ENCODE measurements at regions not wholly inside any gene's neighbourhood (a gene's known extent, or its start where the extent isn't known, plus 50 kb on each side); places are given as distances from the start of the nearest gene placed in this dataset.

DNA sequence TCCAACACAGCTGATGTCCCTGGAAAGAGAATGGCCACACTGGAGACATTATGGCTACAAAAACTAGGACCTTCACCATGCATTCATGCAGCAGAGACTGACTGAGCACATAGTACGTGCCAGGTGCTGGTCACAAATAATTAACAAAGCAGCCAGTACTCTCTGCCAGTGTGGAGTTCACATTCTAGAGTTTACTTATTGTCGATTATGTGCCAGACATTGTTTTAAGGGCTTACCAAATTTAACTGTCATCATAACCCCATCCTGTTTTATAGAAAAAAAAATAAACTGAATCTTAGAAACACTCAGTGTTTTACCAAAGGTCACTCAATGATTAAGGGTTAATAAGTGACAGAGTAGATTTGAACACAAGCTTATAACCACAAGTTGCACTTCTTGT lies 143.3 kb downstream of the RRAGC start:
- DNase-seq, result no peak

DNA sequence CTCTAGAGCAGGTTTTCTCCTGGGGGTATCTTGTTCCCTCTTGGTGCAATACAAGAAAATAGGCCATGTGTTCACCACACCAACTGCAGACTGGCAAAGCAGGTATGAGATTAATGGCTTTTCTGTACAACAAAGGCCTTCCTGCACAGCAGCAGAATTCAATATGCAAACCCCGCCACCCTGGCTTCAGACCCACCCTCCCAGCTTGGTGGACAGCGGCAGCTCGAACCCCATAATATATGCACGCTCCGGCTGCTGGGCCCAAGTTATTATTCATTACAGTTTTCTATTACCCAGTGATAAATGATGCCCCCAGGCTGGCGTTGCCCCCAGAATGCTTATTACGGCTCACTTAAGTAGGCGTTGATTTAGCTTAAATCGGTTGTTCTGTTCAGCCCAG lies 144.2 kb downstream of the RRAGC start:
- no peak for DNase-seq

DNA sequence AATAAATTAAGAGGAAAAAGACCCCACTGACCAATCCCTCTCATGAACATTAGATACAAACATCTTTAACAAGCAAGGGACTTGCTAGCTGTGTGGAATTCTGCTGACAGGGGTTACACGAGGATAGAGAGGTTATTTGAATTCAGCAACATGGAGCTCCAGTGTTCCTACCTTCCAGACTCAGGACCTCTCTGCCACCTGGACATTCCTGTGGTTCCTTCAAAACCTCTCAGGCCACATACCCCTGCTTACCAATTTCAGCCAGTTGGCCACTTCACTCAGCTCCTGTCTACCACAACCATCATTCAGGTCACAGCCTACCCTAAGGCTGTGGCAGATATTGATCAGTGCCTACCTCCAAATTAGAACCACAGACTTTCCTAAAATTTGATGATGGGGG lies 147.5 kb downstream of the RRAGC start:
- no peak for DNase-seq

DNA sequence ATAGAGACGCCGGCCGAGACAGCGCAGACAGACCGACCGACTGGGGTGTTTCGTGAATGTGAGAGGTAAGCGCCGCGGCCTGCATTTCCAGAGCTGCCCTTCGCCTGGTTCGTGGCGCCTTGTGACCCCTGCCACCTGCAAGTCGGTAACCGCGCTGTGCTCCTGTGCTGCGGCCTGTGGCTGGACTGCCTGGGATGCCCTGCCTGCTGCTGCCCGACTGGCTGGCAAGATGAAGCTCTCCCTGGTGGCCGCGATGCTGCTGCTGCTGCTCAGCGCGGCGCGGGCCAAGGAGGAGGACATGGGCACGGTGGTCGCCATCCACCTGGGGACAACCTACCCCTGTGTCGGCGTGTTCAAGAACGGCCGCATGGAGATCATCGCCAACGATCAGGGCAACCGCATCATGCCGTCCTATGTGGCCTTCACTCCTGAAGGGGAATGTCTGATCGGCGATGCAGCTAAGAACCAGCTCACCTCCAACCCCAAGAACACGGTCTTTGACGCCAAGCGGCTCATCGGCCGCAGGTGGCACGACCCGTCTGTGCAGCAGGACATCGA lies 150.8 kb downstream of the RRAGC start:
- DNase-seq, result no peak

DNA sequence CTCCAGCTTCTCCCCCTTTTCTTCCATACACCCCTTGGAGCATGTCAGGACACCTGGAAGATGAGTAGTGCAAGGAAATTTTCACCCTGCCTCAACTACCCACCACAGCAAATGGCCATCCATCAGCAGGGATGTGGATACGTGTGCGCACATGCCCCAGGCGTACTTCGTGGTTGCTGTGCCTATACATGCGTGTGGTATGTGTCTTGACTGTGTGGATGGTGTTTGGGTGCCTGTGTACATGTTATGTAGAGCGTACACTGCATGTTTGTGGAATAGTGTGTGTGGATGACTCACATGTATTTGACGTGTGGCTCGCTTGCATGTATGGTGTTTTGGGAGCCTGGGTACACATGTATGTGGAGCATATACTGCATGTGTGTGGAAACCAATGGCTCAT lies 158.5 kb downstream of the RRAGC start:
- no peak for DNase-seq

DNA sequence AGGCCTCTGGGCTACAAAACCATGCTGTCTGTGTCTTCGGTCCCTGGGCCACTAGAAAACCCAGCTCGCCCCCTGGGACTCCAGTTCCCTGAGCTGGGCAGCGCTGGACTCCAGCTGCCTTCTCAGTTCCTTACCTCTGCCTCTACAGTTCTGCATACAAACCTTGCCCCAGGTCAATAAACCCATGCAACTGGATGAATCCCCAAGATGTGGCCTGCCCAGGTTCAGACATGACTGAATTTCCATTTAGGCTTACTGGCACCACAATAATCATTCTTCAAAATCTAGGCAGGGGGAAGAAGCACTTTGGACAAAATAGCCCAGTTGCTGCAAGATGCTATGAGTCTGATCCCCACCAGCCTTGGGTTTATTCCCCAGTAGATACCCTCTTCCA lies 159.5 kb downstream of the RRAGC start:
- no peak for DNase-seq

DNA sequence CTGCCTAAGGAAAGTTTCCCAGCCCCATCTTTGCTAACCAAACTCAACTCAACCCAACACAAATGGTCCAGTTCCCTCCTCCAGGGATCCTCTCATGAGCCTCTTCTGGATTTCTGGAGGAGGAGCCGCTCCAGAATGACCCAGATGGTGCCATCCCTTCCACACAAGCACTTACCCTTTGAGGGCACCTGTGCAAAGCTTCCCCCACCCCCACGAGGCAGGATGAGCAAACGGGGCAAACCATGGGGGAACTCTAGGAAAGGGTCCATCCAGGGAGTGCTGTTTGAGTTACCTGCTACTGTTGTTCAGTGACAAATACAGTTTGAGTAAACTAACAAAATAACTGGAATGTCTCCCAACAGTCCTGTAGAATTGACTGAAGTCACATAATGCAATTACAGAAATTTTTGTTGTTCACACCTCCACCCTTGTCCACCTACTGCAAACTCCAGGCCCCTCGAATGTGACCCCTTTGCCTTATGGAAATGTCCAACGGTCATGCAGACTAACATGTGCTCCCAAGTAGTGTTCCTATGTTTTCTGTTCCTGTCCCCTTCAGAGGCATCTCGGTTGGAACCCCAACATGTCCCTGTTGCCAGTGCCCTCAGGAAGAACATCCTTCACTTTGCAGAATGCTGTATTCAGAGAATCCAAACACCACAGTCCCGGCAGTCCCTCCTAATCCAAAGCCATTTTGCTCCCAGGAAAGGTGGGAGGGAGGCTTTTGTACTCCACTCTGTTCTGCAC lies 160.1 kb downstream of the RRAGC start:
- DNase-seq, result no peak

DNA sequence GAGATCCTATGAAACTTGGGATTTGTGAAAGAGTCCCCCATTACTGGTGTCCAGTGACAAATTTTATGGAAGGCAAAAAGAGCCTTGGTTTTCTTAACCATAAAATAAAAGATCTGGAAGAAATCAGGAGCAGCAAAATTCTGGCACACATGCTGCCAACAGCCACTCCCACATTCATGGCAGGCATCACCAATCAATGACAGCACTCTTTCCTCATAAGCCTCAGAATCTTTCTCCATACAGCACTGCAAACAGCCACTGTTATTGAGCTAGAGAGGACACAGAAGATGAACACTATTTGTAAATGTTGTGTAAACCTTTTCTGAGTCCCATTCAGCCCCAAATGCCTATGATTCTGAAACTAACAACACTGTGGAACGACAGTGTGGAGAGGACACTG lies 162.2 kb downstream of the RRAGC start:
- DNase-seq, result no peak

DNA sequence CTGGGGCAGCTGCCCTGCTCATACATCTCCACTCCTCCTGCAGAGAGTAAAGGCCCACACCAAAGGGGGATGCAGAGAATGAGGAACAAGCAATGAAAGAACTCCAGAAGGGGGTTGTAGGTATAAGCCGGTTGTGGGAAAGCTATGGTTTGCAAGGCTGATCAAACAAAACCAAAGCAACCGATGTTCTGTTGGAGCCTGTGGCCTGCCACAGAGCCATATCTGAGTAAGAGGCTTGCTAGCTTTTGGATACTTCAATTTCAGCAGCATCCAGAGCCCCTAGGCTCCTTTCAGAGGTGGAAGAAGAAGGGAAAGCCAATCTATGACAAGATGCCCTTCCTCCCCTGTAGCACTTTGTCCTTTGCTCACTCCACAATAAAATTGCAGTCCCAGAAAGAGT lies 163.2 kb downstream of the RRAGC start:
- DNase-seq, result no peak

DNA sequence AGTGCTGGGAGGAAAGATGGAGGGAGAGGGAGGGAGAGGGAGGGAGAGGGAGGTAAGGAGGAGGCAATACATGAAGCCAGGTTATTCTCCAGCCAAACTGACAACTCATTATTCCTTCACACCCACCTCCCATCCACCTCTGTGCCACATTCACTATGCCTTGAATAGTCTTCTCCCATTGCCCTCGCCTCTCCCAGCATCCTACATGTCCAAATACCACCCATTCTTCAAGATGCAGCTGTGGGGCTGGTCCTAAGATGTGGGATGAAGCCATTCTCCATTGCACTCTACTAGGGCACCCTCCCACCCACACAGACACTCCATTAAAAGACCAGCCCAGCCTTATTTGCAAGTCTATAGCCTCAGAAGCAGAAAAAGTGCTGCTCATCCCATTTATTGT lies 165.8 kb downstream of the RRAGC start:
- no peak for DNase-seq

DNA sequence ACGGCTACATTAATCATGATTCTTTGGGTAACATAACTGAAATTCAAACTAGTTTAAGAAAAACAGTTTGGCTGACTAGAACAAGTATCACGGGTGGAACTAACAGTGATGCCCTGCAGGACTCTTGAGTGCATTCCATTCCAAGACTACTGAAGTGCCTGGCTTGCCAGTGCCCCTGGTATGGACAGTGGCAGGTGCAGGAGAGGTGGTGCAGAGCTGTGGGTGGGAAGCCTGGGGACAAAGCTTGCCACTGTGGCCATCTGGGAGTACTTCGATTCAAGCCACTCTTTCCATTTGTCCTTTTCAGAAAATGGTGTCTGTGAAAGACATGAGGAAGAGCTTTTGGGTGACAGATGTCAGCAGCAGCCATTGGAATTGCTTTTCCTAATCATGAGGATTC lies 166.5 kb downstream of the RRAGC start:
- DNase-seq, result no peak

DNA sequence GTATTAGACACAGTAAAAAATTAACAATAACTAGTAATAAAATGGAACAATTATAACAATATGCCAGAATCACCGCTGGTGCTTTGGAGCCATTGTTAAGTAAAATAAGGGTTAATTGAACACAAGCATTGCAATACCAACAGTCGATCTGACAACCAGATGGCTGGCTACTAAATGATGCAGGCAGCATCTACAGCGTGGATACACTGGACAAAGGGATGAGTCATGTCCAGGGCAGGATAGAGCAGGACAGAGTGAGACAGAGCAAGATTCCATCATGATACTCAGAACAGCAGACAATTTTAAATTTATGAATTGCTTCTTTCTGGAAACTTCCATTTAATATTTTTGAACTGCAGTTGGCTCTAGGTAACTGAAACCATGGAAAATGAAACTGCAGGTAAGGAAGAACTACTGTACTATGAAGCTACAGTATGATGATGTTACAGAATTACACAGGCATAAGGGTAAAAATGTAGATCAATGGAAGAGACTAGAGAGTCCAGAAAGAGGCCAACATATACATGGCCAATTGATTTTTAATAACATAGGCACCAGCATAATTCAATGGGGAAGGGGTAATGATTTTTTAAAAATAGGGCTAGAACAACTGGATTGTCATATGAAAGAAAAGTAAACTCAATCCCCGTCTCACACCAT lies 168.7 kb downstream of the RRAGC start:
- no peak for DNase-seq

DNA sequence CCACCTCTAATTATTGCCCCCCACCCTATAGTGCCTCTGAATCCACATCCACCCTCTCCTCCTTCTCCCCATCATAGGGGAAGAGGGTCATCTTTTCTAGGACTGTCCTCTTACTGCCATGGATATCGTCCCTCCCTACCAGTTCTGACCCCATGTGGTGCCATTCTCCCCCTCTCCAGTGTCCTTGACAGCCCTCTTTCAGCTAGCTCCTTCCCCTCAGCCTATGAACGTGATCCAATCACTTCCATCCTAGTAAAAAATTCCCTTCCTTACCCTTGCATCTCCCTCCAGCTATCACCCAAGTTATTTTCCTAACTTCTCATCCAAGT lies 172.7 kb downstream of the RRAGC start:
- no peak for DNase-seq

DNA sequence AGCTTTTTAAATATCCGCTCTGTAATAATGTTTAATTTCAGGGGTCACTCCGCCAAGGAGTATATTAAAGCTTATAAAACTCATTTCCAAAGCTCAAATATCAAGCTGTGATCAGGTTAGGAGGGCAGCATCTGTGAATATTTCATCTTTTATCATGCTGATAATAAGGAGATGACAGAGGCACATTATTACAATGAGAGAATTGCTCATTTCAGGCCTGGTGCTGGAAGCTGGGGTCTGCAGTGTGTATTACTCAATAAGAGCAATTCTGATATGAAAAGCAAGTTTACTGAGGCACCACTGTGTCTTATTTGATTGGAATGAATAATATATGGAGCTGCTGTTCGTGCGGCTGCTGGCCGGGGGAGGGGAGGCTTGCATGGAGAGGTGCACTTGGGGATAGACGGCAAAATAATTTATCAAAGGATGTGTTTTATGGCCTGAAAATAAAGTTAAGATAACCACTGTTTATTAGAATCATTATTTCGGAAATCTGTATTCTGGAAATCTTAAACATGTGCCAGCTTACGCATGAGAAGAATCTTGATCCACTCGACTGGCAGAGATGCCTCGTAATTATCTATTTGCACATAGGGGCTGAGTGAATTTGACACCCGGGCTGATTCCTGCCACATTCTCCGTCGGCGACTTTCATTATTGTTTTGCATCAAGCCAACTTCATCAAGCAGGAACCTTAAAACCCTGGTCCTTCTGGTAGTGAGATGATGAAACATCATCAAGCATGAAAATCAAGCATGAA lies 173.2 kb downstream of the RRAGC start:
- DNase-seq, result no peak

DNA sequence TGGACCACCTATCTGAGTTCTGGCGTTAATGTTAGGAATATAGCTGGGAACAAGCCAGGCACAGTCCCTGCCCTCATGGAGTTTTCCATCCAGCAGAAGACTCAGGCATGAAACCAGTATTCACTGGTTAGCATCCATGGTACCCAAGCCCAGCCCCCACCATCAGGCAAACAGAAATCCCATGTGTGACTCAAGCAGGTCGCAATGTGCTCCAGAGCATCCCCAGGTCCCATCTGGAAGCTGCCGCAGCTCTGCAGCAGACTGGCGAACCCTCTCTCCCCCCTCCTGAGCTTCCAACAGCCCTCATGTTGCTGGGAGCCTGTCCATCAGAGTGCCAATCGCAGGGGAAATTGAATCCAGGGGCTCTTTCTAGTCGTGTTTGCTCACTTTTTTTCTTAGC lies 174.2 kb downstream of the RRAGC start:
- DNase-seq, result no peak

DNA sequence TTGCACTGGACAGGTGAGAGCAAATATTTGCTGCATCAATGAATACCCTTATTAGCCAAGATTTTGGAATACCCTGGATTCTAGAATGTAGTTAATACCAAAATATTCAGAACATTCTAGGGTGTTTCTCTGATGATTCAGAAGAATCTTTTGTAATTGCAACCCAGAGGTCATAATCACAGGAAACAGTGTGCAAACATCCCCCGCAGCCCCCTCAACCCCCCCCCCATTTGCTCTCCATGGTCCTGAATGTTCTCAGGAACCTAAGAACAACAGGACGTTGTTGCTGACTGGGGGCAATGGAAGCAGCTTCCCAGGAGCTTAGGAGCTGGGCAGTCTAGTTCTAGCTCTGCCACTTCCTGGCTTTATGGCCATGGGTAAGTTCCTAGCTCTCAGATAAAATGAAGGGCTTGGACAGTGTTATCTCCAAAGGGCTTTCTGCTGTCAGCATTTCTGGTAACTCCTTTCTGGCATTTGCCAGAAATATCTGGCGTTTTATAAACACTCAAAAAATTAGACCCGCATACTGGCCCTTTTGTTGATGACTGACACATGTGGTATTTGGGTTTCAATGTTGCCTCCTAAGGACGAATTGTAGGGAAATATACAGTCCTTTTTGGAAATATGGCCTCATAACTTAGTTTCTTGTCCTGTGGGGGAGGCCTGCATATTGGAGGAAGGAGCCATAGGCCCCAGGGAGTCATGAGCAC lies 178.6 kb downstream of the RRAGC start:
- DNase-seq, result no peak

DNA sequence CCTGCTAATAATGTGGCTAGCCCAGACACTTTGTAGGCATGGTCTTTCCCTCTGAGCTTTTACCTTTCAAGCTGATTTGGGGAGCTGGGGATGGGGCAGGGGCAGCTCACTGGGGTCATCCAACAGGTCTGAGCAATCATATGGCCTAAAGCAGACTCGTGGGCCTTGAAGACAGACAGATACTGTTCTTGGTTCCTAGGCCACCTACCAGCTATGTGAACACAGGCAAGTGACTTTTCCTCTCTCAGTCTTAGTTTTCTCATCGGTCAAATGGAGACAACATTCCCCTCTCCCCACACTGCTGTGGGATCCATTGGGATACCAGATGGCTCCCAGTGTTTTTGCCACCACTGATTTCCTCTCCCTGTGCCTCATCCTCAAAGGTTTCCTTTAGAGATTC lies 181.8 kb downstream of the RRAGC start:
- no peak for DNase-seq

DNA sequence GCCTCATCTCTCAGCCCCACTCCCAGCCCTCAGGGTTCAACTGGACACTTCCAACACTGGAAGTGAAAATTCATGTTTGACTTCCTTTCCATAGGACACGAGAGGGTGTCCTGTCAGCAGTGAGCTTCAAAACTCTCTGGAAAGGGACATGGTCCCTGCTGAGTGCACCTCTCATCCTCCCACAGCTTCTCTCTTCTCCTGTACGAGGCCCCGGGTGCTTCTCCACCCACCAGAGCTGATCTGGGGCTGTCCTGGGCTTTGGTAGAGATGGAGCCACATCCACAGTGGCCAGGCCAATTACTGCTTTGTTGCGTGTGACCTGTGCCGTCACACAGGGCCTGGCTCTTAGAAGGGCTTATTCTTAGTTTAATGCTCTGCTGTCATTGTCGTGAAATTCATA lies 182.3 kb downstream of the RRAGC start:
- DNase-seq, result no peak

DNA sequence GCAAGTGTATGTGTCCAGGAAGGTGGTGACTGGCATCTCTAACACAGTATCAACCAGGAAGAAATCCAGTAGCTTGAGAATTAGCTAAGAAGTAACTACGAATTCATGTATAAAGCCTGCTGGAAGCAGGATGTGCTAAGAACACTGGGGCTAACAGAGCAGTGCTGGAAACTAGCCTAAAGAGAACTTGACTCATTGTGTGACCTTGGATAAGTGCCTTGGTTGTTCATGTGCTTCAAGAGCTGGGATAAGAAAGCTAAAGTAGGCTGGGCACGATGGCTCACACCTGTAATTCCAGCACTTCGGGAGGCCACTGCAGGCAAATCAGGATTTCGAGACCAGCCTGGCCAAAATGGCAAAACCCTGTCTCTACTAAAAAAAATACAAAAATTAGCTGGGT lies 186.9 kb downstream of the RRAGC start:
- DNase-seq, result no peak

DNA sequence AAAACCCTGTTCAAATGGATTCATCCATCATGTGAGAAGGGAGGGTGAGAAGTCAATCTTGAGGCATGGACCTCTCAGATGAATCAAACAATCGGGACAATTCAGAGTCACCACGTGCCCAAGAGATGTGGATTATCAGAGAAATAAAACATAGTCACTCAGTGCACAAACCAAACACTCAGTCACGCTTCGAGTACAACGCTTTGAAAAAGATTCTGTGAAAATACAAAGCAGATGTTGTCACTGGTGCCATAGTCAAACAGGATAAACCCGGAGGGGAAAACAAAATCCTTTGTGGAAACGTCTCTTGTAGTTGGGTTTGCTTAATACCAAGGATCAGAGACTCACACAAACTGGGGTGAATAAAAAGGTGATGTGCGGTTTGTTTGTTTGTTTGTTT lies 188.4 kb downstream of the RRAGC start:
- DNase-seq, result no peak

DNA sequence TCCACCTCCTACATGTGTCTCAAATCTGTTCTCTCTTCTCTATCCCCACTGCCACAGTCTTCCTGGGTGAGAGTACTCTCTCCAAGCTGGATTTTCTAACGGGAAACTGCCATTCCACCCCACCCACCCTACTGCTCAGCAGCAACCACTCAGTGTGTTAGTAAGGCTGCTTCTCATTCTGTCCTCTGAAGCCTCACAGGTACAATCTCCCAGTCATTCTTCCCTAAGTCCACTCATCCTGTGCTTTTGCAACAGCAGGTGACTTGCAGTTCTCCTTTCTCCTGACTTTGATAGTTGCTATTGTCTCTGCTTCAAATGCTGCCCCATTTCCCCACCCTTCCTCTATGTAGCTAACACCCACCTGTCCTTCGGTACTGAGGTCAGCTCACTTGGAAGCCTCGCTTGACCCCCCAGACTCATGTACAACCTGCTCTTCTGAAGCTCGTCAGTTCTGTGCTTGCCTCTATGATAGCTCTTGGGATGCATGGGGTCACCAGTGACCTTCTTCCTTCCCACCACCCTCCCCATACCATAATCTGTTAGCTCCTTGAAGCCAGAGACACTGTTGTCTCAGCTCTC lies 188.9 kb downstream of the RRAGC start:
- DNase-seq, result no peak

DNA sequence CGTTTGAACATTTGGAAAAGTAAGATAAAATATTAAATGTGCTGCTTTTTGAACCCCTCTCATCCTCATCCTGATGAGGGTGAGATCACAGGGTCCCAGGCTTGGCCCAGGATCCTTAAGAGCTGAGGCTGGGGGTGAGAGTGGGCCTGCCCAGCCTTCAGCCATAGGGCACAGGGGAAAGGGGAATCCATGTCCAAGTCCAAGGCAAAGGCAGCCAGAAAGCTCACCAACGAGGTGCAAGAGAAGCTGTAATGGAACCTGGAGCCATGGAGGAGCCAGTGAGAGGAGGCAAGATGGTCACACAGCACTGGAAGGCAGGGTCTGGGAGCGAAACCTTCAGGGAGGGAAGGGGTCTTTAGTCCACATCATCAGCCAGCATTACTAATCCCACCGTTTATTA lies 191.9 kb downstream of the RRAGC start:
- DNase-seq, result no peak

DNA sequence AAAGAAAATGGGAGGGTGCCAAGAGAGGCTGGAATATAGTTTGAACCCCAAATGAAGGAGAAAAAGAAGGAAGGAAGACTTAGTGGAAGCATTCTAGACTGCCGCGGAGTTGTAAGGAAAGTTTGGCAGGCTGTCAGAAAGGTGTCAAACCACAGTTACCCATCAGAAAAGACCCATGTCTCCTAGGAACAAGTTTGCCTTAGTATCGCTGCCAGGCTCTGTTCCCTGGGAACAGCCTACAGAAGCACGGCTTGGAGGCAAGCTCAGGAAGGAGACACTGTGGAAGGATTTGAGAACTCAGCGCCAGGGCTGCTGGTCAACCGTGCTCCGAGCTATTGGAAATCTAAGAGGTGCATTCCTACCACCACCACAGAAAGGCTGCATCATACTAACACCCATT lies 197.4 kb downstream of the RRAGC start:
- DNase-seq, result no peak

Data from stimulated activated naive CD4-positive, alpha-beta T cell treated with Interleukin-2 at 50 U/mL for 16 hours (primary cell).